GM18519 (cell line): ENCODE measurements at regions not wholly inside any gene's neighbourhood (a gene's known extent, or its start where the extent isn't known, plus 50 kb on each side); places are given as distances from the start of the nearest gene placed in this dataset.
"Not testable (repeated sequence)": the region's sequence is repeated elsewhere in the genome, so short reads cannot be mapped to it uniquely, and the experiment has no call there.

Source experiments
- ATAC-seq: cut with Tn5 transposase; IDR thresholded peaks from one replicate; pipeline ENCODE4 v1.9.1; 2021; ENCODE audit warnings: mild to moderate bottlenecking, moderate library complexity; ENCODE audit not compliant: unreplicated experiment, low FRiP score

- no peak for ATAC-seq
Observed at GRCh38 chr9:15047028-15047551, 136.9 kb upstream of the FREM1 start.

- no peak for ATAC-seq
Observed at GRCh38 chr9:15033316-15033715, 123.1 kb upstream of the FREM1 start.

GRCh38 chr9:15032860-15033259 lies 122.6 kb upstream of the FREM1 start:
- no peak for ATAC-seq

GRCh38 chr9:15021146-15021545 lies 110.9 kb upstream of the FREM1 start:
- ATAC-seq = no peak

GRCh38 chr9:15018096-15018637 lies 107.9 kb upstream of the FREM1 start:
- ATAC-seq = no peak

- no peak for ATAC-seq
Observed at GRCh38 chr9:15010581-15010980, 100.4 kb upstream of the FREM1 start.

- no peak for ATAC-seq
Observed at GRCh38 chr9:15007698-15008097, 97.5 kb upstream of the FREM1 start.

GRCh38 chr9:14994738-14995137 lies 84.5 kb upstream of the FREM1 start:
- ATAC-seq = no peak

- no peak for ATAC-seq
Observed at GRCh38 chr9:14993901-14994554, 83.8 kb upstream of the FREM1 start.

- no peak for ATAC-seq
Observed at GRCh38 chr9:14993061-14993800, 83.0 kb upstream of the FREM1 start.

GRCh38 chr9:14992516-14992915 lies 82.3 kb upstream of the FREM1 start:
- ATAC-seq = no peak

- ATAC-seq = no peak
Observed at GRCh38 chr9:14992081-14992480, 81.9 kb upstream of the FREM1 start.

- ATAC-seq = not testable (repeated sequence)
Observed at GRCh38 chr9:14990647-14991046, 80.4 kb upstream of the FREM1 start.

GRCh38 chr9:14989811-14990210 lies 79.6 kb upstream of the FREM1 start:
- no peak for ATAC-seq

GRCh38 chr9:14989336-14989735 lies 79.1 kb upstream of the FREM1 start:
- not testable (repeated sequence) for ATAC-seq

GRCh38 chr9:14987858-14988257 lies 77.6 kb upstream of the FREM1 start:
- no peak for ATAC-seq

- no peak for ATAC-seq
Observed at GRCh38 chr9:14985419-14985818, 75.2 kb upstream of the FREM1 start.

- no peak for ATAC-seq
Observed at GRCh38 chr9:14983599-14983998, 73.4 kb upstream of the FREM1 start.

- no peak for ATAC-seq
Observed at GRCh38 chr9:14981291-14981950, 71.2 kb upstream of the FREM1 start.

GRCh38 chr9:14978022-14979000 lies 68.1 kb upstream of the FREM1 start:
- ATAC-seq = no peak
